Brain microvascular endothelial cell (primary cell): ENCODE measurements at regions not wholly inside any gene's neighbourhood (a gene's known extent, or its start where the extent isn't known, plus 50 kb on each side); places are given as distances from the start of the nearest gene placed in this dataset.

Source experiments
- DNase-seq: peaks from one replicate; pipeline ENCODE4 v3.0.0-alpha.2; 2020
- H3K27ac ChIP-seq: fragments of 250-450 bp; sonication (Bioruptor Pico); 2 replicates; pipeline ENCODE4 v1.5.1; 2020; ENCODE audit warnings: mild to moderate bottlenecking, moderate library complexity
- H3K27me3 ChIP-seq: fragments of 250-450 bp; sonication (Bioruptor Pico); replicated peaks from 2 replicates; pipeline ENCODE4 v1.5.1; 2020; ENCODE audit warnings: mild to moderate bottlenecking
- H3K36me3 ChIP-seq: fragments of 250-450 bp; sonication (Bioruptor Pico); replicated peaks from 2 replicates; pipeline ENCODE4 v1.5.1; 2020; ENCODE audit warnings: mild to moderate bottlenecking
- H3K4me3 ChIP-seq: 2 replicates; pipeline ENCODE4 v1.5.1; 2011; ENCODE audit warnings: low read depth, mild to moderate bottlenecking, control low read depth, low read length, moderate library complexity
- in situ Hi-C: cut with HindIII; loops from 2 replicates; pipeline ENCODE4 v1.10.0; 2017; ENCODE audit warnings: low sequenced_read_pairs, low pct_ligation_motif_present
- TF ChIP-seq, protein P1 (sequence below): IDR thresholded peaks from 2 replicates; pipeline ENCODE4 v1.5.1; 2011; ENCODE audit warnings: low read depth, mild to moderate bottlenecking, moderate library complexity, low read length, control low read depth, inconsistent platforms; ENCODE audit errors: missing control alignments

- in situ Hi-C loops = no loop called here
These were observed 204.4 kb upstream of the DOK6 start for GRCh38 chr18:69196336-69196735.

DNA sequence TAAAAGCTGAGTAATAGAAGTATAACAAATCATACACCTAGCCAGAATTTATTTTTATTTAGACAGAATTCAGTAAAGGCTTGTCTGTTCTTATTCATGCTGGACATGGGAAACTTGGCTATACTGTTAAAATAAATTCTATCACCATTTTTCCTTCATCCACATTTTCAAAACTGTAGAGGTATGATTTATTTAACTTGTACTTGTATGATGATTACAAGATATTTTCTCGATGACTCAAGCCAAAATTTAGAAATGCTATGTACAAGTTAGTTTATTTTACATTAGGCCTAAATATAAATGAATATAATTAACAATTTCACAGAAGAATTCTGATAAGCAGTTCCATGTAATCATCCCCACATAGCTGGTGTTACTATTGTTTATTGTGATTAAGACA is 194.8 kb upstream of the DOK6 start:
- Histone ChIP-seq H3K27me3 (no peaks in the 10 kb centered on the region), H3K27ac (no peak overlapping the region), H3K36me3 (no peaks in the 10 kb centered on the region), H3K4me3 (no peak overlapping the region)
- TF ChIP-seq, protein P1, sequence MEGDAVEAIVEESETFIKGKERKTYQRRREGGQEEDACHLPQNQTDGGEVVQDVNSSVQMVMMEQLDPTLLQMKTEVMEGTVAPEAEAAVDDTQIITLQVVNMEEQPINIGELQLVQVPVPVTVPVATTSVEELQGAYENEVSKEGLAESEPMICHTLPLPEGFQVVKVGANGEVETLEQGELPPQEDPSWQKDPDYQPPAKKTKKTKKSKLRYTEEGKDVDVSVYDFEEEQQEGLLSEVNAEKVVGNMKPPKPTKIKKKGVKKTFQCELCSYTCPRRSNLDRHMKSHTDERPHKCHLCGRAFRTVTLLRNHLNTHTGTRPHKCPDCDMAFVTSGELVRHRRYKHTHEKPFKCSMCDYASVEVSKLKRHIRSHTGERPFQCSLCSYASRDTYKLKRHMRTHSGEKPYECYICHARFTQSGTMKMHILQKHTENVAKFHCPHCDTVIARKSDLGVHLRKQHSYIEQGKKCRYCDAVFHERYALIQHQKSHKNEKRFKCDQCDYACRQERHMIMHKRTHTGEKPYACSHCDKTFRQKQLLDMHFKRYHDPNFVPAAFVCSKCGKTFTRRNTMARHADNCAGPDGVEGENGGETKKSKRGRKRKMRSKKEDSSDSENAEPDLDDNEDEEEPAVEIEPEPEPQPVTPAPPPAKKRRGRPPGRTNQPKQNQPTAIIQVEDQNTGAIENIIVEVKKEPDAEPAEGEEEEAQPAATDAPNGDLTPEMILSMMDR = no peak
- DNase-seq = no peak
- in situ Hi-C loops = no loop called here

More at GRCh38 chr18:69196336-69196735, 204.4 kb upstream of the DOK6 start:
- TF ChIP-seq, protein P1 = no peak
- no peaks in the 10 kb centered on the region for H3K27me3 ChIP-seq
- H3K4me3 ChIP-seq = no peak overlapping the region
- H3K36me3 ChIP-seq = no peaks in the 10 kb centered on the region
- no peak for DNase-seq
- H3K27ac ChIP-seq = no peak overlapping the region

DNA sequence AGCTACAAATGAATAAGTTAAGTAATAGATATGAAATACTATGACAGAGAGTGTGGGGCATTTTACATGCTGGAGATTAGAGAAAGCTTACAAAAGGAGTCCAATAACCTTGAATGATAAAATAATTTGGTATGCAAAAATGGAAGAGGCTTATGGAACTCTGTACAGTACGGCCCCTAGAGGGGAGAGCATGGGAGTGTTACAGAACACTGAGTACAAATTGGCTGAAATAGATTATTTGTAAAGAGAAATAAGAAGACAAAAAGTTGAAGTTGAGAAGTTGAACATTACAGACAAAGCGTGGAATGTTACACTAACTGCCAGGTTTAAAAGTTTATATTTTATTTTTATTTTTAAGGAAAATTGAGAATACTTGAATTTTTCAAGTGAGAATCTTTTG is 192.1 kb upstream of the DOK6 start:
- Histone ChIP-seq H3K27me3 (no peaks in the 10 kb centered on the region), H3K4me3 (no peak overlapping the region), H3K36me3 (no peaks in the 10 kb centered on the region), H3K27ac (no peak overlapping the region)
- TF ChIP-seq, protein P1 = peak; percentile 21
- in situ Hi-C loops = no loop called here
- DNase-seq = no peak

GRCh38 chr18:69209761-69210160 is 190.9 kb upstream of the DOK6 start:
- TF ChIP-seq, protein P1 = no peak
- H3K27me3 ChIP-seq = no peaks in the 10 kb centered on the region
- in situ Hi-C loops = no loop called here

GRCh38 chr18:69213842-69214241 is 186.8 kb upstream of the DOK6 start:
- TF ChIP-seq, protein P1 = no peak
- no peak for DNase-seq
- Histone ChIP-seq H3K36me3 (no peaks in the 10 kb centered on the region), H3K4me3 (no peak overlapping the region), H3K27me3 (no peaks in the 10 kb centered on the region), H3K27ac (no peak overlapping the region)
- in situ Hi-C loops = no loop called here

More at GRCh38 chr18:69209761-69210160, 190.9 kb upstream of the DOK6 start:
- Histone ChIP-seq H3K27ac (no peak overlapping the region), H3K36me3 (no peaks in the 10 kb centered on the region), H3K4me3 (no peak overlapping the region)
- no peak for DNase-seq

- Histone ChIP-seq H3K4me3 (no peak overlapping the region), H3K36me3 (no peaks in the 10 kb centered on the region), H3K27ac (no peak overlapping the region), H3K27me3 (no peaks in the 10 kb centered on the region)
- TF ChIP-seq, protein P1 = no peak
- DNase-seq = no peak
- in situ Hi-C loops = no loop called here
These were observed 185.5 kb upstream of the DOK6 start for GRCh38 chr18:69215161-69215560.
